PC-9 (cell line): ENCODE measurements at regions not wholly inside any gene's neighbourhood (a gene's known extent, or its start where the extent isn't known, plus 50 kb on each side); places are given as distances from the start of the nearest gene placed in this dataset.

Experiments used
- EZH2 ChIP-seq: fragments of 200-600 bp; sonication (generic); IDR thresholded peaks from 2 replicates; pipeline ENCODE4 v1.8.0; 2017; ENCODE audit warnings: antibody characterized with exemption, low read depth
- TF ChIP-seq, protein P1 (sequence below): fragments of 200-600 bp; sonication (generic); conservative IDR thresholded peaks from 2 replicates; pipeline ENCODE4 v1.6.1; 2017; ENCODE audit warnings: mixed run types, antibody characterized with exemption, mild to moderate bottlenecking, moderate library complexity

DNA sequence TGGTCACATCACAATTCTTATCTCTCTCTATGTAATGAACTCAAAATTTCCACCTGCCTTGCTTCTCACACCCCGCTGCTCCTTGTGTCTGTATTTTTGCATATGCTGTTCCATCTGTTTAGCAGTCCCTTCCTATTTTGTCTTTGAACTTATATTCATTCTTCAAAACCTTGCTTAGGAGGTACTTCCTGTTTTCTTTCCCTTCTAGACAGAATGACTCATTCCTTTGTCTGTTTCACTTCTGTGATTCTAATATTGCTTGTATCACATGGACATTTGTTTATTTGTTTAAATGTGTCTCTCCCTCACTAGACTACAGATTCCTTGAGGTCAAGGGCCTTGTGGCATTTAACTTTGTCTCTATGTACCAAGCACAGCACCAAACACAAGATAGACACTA lies 424.2 kb downstream of the ETNK1 start:
- TF ChIP-seq, protein P1, sequence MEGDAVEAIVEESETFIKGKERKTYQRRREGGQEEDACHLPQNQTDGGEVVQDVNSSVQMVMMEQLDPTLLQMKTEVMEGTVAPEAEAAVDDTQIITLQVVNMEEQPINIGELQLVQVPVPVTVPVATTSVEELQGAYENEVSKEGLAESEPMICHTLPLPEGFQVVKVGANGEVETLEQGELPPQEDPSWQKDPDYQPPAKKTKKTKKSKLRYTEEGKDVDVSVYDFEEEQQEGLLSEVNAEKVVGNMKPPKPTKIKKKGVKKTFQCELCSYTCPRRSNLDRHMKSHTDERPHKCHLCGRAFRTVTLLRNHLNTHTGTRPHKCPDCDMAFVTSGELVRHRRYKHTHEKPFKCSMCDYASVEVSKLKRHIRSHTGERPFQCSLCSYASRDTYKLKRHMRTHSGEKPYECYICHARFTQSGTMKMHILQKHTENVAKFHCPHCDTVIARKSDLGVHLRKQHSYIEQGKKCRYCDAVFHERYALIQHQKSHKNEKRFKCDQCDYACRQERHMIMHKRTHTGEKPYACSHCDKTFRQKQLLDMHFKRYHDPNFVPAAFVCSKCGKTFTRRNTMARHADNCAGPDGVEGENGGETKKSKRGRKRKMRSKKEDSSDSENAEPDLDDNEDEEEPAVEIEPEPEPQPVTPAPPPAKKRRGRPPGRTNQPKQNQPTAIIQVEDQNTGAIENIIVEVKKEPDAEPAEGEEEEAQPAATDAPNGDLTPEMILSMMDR: no peak
- TF ChIP-seq EZH2: no peak
